ENCODE measurements at regions not wholly inside any gene's neighbourhood (a gene's known extent, or its start where the extent isn't known, plus 50 kb on each side); places are given as distances from the start of the nearest gene placed in this dataset.

DNA sequence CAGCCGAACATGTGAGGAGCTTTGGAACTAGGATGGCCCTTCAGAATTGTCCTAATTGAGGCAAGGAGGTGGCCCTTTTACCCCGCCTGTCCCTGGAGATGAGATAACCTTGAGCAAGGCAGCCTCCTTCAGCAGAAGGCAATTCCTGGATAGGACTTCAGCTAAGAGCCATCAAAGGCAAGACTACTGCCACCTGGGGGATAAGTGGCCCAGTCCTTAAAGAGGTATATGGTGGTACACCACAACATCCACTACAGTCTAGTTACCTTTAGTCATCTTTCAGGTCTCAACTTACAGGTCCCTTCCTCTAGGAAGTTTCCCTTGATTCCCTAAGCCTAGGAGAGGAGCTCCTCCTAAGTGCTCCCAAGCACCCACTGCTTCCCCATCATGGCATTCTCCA lies 204.2 kb upstream of the CDKN3 start:
- H2AFZ ChIP-seq (ENCODE audit: low read length) = no peak overlapping the region
- no peaks in the 10 kb centered on the region for H3K27me3 ChIP-seq (ENCODE audit: insufficient read depth, low read length)
- no peaks in the 10 kb centered on the region for H3K36me3 ChIP-seq (ENCODE audit: insufficient read depth, low read length)
- no peak for DNase-seq (ENCODE audit: insufficient read length, low spot score, missing footprints)
- no peaks in the 10 kb centered on the region for H4K20me1 ChIP-seq (ENCODE audit: insufficient read depth, low read length)
- H3K79me2 ChIP-seq (ENCODE audit: insufficient read depth, low read length) = no peaks in the 10 kb centered on the region
- H3K4me1 ChIP-seq (ENCODE audit: insufficient read depth, low read length) = peaks cover 14% of the 10 kb centered on the region
- H3K4me2 ChIP-seq (ENCODE audit: insufficient read depth, low read length) = no peak overlapping the region
- TF ChIP-seq, protein P1, sequence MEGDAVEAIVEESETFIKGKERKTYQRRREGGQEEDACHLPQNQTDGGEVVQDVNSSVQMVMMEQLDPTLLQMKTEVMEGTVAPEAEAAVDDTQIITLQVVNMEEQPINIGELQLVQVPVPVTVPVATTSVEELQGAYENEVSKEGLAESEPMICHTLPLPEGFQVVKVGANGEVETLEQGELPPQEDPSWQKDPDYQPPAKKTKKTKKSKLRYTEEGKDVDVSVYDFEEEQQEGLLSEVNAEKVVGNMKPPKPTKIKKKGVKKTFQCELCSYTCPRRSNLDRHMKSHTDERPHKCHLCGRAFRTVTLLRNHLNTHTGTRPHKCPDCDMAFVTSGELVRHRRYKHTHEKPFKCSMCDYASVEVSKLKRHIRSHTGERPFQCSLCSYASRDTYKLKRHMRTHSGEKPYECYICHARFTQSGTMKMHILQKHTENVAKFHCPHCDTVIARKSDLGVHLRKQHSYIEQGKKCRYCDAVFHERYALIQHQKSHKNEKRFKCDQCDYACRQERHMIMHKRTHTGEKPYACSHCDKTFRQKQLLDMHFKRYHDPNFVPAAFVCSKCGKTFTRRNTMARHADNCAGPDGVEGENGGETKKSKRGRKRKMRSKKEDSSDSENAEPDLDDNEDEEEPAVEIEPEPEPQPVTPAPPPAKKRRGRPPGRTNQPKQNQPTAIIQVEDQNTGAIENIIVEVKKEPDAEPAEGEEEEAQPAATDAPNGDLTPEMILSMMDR (IDR thresholded peaks at IDR 0.05; ENCODE audit: extremely low read depth, low read depth, low read length) = no peak
- H3K4me3 ChIP-seq (ENCODE audit: insufficient read depth, low read length) = no peak overlapping the region
- no peaks in the 10 kb centered on the region for H3K9me3 ChIP-seq (ENCODE audit: low read depth, low read length)
- no peak overlapping the region for H3K27ac ChIP-seq (ENCODE audit: low read depth, low read length)

DNA sequence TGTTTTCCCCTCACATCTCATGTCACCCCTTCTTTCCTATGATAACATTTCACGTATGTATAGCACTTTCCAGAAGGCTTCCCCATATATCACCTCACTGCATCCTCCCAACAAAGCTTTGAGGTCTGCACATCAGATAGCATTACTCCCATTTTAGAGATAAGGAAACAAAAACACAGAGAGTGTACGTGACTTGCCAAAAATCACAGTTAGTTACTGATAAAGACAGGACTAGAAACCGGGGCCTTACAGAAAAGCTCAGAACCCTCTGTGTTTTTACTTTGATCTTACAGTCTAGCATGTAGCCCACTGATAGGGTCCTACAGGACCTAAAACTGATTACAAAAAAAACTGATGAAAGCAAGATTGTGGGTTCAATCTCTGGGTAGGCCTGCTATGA lies 202.9 kb upstream of the CDKN3 start:
- Histone ChIP-seq H3K27ac (ENCODE audit: low read depth, low read length) (no peak overlapping the region), H3K27me3 (ENCODE audit: insufficient read depth, low read length) (no peaks in the 10 kb centered on the region), H3K4me3 (ENCODE audit: insufficient read depth, low read length) (no peak overlapping the region), H3K36me3 (ENCODE audit: insufficient read depth, low read length) (no peaks in the 10 kb centered on the region), H3K79me2 (ENCODE audit: insufficient read depth, low read length) (no peaks in the 10 kb centered on the region), H3K9me3 (ENCODE audit: low read depth, low read length) (no peaks in the 10 kb centered on the region), H2AFZ (ENCODE audit: low read length) (no peak overlapping the region), H3K4me2 (ENCODE audit: insufficient read depth, low read length) (no peak overlapping the region), H3K4me1 (ENCODE audit: insufficient read depth, low read length) (peaks cover 14% of the 10 kb centered on the region), H4K20me1 (ENCODE audit: insufficient read depth, low read length) (no peaks in the 10 kb centered on the region)
- TF ChIP-seq, protein P1 (IDR thresholded peaks at IDR 0.05; ENCODE audit: extremely low read depth, low read depth, low read length) = no peak
- DNase-seq (ENCODE audit: insufficient read length, low spot score, missing footprints) = no peak

DNA sequence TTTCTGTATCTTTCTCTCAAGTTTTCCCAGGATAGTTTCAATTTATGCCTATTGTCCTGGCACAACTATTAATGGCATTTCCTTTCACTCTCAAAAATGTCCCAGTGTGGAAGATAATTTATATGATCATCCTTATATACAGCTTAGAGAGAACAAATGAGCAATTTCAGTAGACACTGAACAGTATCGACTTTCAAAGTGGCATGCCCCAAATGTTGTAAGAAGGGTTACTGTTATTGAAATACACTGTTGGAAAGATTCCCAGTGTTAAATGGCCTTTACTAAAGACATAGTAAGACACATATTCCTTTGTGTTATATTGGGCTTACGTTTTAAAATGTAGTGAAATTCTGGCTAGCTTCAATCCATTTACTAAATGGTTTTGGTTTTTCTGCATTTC lies 202.3 kb upstream of the CDKN3 start:
- Histone ChIP-seq H3K27ac (ENCODE audit: low read depth, low read length) (no peak overlapping the region), H3K4me3 (ENCODE audit: insufficient read depth, low read length) (no peak overlapping the region), H2AFZ (ENCODE audit: low read length) (no peak overlapping the region), H3K9me3 (ENCODE audit: low read depth, low read length) (no peaks in the 10 kb centered on the region), H3K27me3 (ENCODE audit: insufficient read depth, low read length) (no peaks in the 10 kb centered on the region), H4K20me1 (ENCODE audit: insufficient read depth, low read length) (no peaks in the 10 kb centered on the region), H3K79me2 (ENCODE audit: insufficient read depth, low read length) (no peaks in the 10 kb centered on the region), H3K4me1 (ENCODE audit: insufficient read depth, low read length) (peaks cover 9% of the 10 kb centered on the region), H3K4me2 (ENCODE audit: insufficient read depth, low read length) (no peak overlapping the region), H3K36me3 (ENCODE audit: insufficient read depth, low read length) (no peaks in the 10 kb centered on the region)
- no peak for DNase-seq (ENCODE audit: insufficient read length, low spot score, missing footprints)
- TF ChIP-seq, protein P1 (IDR thresholded peaks at IDR 0.05; ENCODE audit: extremely low read depth, low read depth, low read length) = no peak

DNA sequence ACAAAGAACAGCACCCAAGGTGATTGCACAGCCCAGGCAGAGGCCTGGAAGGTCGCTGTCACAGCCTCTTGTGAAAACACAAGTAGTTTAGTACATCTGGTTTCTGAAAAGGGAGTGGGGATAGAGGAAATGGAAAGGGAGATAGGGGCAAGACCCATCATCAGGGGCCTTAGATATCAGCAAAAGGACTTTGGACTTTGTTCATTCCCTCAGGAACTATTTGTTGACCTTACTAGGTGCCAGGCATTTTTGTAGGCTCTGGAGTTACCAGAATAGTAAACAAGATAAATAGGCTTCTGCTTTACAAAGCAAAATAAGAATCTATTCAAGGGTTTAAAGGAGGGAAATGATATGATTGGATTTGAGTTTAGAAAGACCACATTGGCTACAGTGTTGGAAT lies 199.4 kb upstream of the CDKN3 start:
- DNase-seq (ENCODE audit: insufficient read length, low spot score, missing footprints) = no peak
- H3K27me3 ChIP-seq (ENCODE audit: insufficient read depth, low read length) = no peaks in the 10 kb centered on the region
- H4K20me1 ChIP-seq (ENCODE audit: insufficient read depth, low read length) = no peaks in the 10 kb centered on the region
- no peaks in the 10 kb centered on the region for H3K9me3 ChIP-seq (ENCODE audit: low read depth, low read length)
- H3K4me3 ChIP-seq (ENCODE audit: insufficient read depth, low read length) = no peak overlapping the region
- peaks cover 6% of the 10 kb centered on the region for H3K4me1 ChIP-seq (ENCODE audit: insufficient read depth, low read length)
- H3K4me2 ChIP-seq (ENCODE audit: insufficient read depth, low read length) = no peak overlapping the region
- no peak overlapping the region for H3K27ac ChIP-seq (ENCODE audit: low read depth, low read length)
- TF ChIP-seq, protein P1 (IDR thresholded peaks at IDR 0.05; ENCODE audit: extremely low read depth, low read depth, low read length) = no peak
- H3K79me2 ChIP-seq (ENCODE audit: insufficient read depth, low read length) = no peaks in the 10 kb centered on the region
- no peaks in the 10 kb centered on the region for H3K36me3 ChIP-seq (ENCODE audit: insufficient read depth, low read length)
- no peak overlapping the region for H2AFZ ChIP-seq (ENCODE audit: low read length)
